Mesodermal cell (in vitro differentiated cells): ENCODE measurements at regions not wholly inside any gene's neighbourhood (a gene's known extent, or its start where the extent isn't known, plus 50 kb on each side); places are given as distances from the start of the nearest gene placed in this dataset.
"Not testable (repeated sequence)": the region's sequence is repeated elsewhere in the genome, so short reads cannot be mapped to it uniquely, and the experiment has no call there.

Experiments used
- H3K27ac ChIP-seq: 2 replicates; pipeline ENCODE4 v1.7.0; 2013; ENCODE audit warnings: mild to moderate bottlenecking, low read depth, low read length, moderate library complexity; ENCODE audit not compliant: severe bottlenecking
- H3K36me3 ChIP-seq: 2 replicates; pipeline ENCODE4 v1.7.1; 2013; ENCODE audit warnings: mild to moderate bottlenecking, low read length, moderate library complexity; ENCODE audit not compliant: control insufficient read depth, insufficient read depth
- H3K4me1 ChIP-seq: one replicate; pipeline ENCODE4 v1.7.1; 2013; ENCODE audit warnings: mild to moderate bottlenecking, low read length; ENCODE audit not compliant: insufficient read depth, control insufficient read depth, poor library complexity, severe bottlenecking
- H3K4me3 ChIP-seq: 2 replicates; pipeline ENCODE4 v1.7.0; 2013; ENCODE audit warnings: low read length, control low read depth, mild to moderate bottlenecking; ENCODE audit not compliant: insufficient read depth, poor library complexity, severe bottlenecking; ENCODE audit errors: extremely low read depth
- H3K9me3 ChIP-seq: 2 replicates; pipeline ENCODE4 v1.7.1; 2013; ENCODE audit warnings: mild to moderate bottlenecking, low read length, moderate library complexity; ENCODE audit not compliant: control insufficient read depth
- WGBS, 2 experiments: methylation state at CpG; one replicate each; pipeline ENCODE4 v1.1.5; 2013; ENCODE audit warnings: missing lambda C conversion rate in 2 of 2; ENCODE audit not compliant: insufficient coverage in 2 of 2; 5-methylcytosine and 5-hydroxymethylcytosine counted together

- H3K4me1 ChIP-seq = no peaks in the 10 kb centered on the region
- H3K27ac ChIP-seq = no peak overlapping the region
- H3K36me3 ChIP-seq = no peaks in the 10 kb centered on the region
- no peak overlapping the region for H3K4me3 ChIP-seq
- WGBS, 2 experiments = 85 to 95% methylated on average over 3 to 6 of the region's 6 CpGs
- H3K9me3 ChIP-seq = no peaks in the 10 kb centered on the region
These were observed 278.2 kb upstream of the SLC16A7 start for GRCh38 chr12:59317598-59317997.

GRCh38 chr12:59316938-59317337 lies 278.9 kb upstream of the SLC16A7 start:
- 82 to 100% methylated on average over 2 to 3 of the region's 3 CpGs for WGBS, 2 experiments
- Histone ChIP-seq H3K36me3 (no peaks in the 10 kb centered on the region), H3K9me3 (peaks cover under 1% of the 10 kb centered on the region), H3K4me1 (no peaks in the 10 kb centered on the region), H3K27ac (no peak overlapping the region), H3K4me3 (no peak overlapping the region)

- H3K4me3 ChIP-seq, H3K9me3 ChIP-seq, H3K27ac ChIP-seq, H3K36me3 ChIP-seq, H3K4me1 ChIP-seq: not testable (repeated sequence)
- WGBS, 2 experiments = 84 to 87% methylated on average over 9 to 10 of the region's 13 CpGs
These were observed 279.5 kb upstream of the SLC16A7 start for GRCh38 chr12:59316354-59316753.

- no peak overlapping the region for H3K27ac ChIP-seq
- WGBS, 2 experiments = no CpG with 5 or more reads among the region's 1 CpG
- H3K36me3 ChIP-seq = no peaks in the 10 kb centered on the region
- peaks cover 3% of the 10 kb centered on the region for H3K9me3 ChIP-seq
- H3K4me3 ChIP-seq = no peak overlapping the region
- H3K4me1 ChIP-seq = no peaks in the 10 kb centered on the region
These were observed 281.6 kb upstream of the SLC16A7 start for GRCh38 chr12:59314209-59314608.

GRCh38 chr12:59304077-59304721 lies 291.6 kb upstream of the SLC16A7 start:
- H3K27ac ChIP-seq = no peak overlapping the region
- no peaks in the 10 kb centered on the region for H3K9me3 ChIP-seq
- no peaks in the 10 kb centered on the region for H3K4me1 ChIP-seq
- 86 to 90% methylated on average over 4 to 5 of the region's 5 CpGs for WGBS, 2 experiments
- no peak overlapping the region for H3K4me3 ChIP-seq
- no peaks in the 10 kb centered on the region for H3K36me3 ChIP-seq

GRCh38 chr12:59298296-59298695 lies 297.5 kb upstream of the SLC16A7 start:
- Histone ChIP-seq H3K4me1 (no peaks in the 10 kb centered on the region), H3K9me3 (no peaks in the 10 kb centered on the region), H3K4me3 (no peak overlapping the region), H3K36me3 (no peaks in the 10 kb centered on the region), H3K27ac (no peak overlapping the region)
- 100% methylated on average over 2 of the region's 4 CpGs; no CpG with 5 or more reads in 1 of the 2 experiments for WGBS, 2 experiments

GRCh38 chr12:59294221-59294620 lies 301.6 kb upstream of the SLC16A7 start:
- H3K4me3 ChIP-seq = no peak overlapping the region

GRCh38 chr12:59282999-59283398 lies 312.8 kb upstream of the SLC16A7 start:
- WGBS, 2 experiments = no CpG with 5 or more reads among the region's 2 CpGs
- Histone ChIP-seq H3K9me3 (no peaks in the 10 kb centered on the region), H3K27ac (no peak overlapping the region), H3K36me3 (no peaks in the 10 kb centered on the region), H3K4me1 (no peaks in the 10 kb centered on the region), H3K4me3 (no peak overlapping the region)

More at GRCh38 chr12:59294221-59294620, 301.6 kb upstream of the SLC16A7 start:
- no peaks in the 10 kb centered on the region for H3K9me3 ChIP-seq
- H3K4me1 ChIP-seq = no peaks in the 10 kb centered on the region
- WGBS, 2 experiments = no CpG with 5 or more reads among the region's 5 CpGs
- H3K36me3 ChIP-seq = no peaks in the 10 kb centered on the region
- no peak overlapping the region for H3K27ac ChIP-seq

- H3K36me3 ChIP-seq, H3K4me3 ChIP-seq, H3K9me3 ChIP-seq, H3K27ac ChIP-seq, H3K4me1 ChIP-seq: not testable (repeated sequence)
- no CpG with 5 or more reads among the region's 1 CpG for WGBS, 2 experiments
These were observed 322.3 kb upstream of the SLC16A7 start for GRCh38 chr12:59273561-59273960.

GRCh38 chr12:59268295-59268809 lies 327.5 kb upstream of the SLC16A7 start:
- no peak overlapping the region for H3K27ac ChIP-seq
- H3K9me3 ChIP-seq = no peaks in the 10 kb centered on the region
- 63 to 100% methylated on average over 1 of the region's 2 CpGs for WGBS, 2 experiments
- no peaks in the 10 kb centered on the region for H3K36me3 ChIP-seq
- no peaks in the 10 kb centered on the region for H3K4me1 ChIP-seq
- no peak overlapping the region for H3K4me3 ChIP-seq

GRCh38 chr12:59260202-59260601 lies 335.6 kb upstream of the SLC16A7 start:
- 50% methylated on average over 2 of the region's 2 CpGs; no CpG with 5 or more reads in 1 of the 2 experiments for WGBS, 2 experiments
- H3K4me1 ChIP-seq = no peaks in the 10 kb centered on the region
- H3K36me3 ChIP-seq = no peaks in the 10 kb centered on the region
- no peak overlapping the region for H3K27ac ChIP-seq
- H3K4me3 ChIP-seq = no peak overlapping the region
- no peaks in the 10 kb centered on the region for H3K9me3 ChIP-seq
